ENCODE measurements at regions not wholly inside any gene's neighbourhood (a gene's known extent, or its start where the extent isn't known, plus 50 kb on each side); places are given as distances from the start of the nearest gene placed in this dataset.
"Not testable (repeated sequence)": the region's sequence is repeated elsewhere in the genome, so short reads cannot be mapped to it uniquely, and the experiment has no call there.

DNA sequence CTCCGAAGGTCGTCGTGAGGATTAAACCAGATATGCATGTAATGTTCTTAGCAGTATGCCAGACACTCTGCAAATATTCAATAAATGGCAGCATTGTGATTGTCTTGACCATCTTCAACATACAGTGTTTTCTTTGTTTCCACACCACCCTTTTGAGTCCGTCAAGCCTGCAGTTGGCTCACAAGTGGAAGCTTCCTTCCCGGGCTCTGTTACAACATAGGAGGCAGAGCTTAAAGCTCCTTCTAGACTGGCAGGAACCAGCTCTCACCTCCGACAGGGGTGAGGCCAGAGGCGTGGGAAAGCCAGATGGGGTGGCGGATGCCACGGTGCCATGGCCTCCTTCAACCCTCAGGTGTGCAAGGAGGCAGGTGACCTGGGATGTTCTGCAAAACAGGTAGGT lies 138.3 kb downstream of the FOXL1 start:
- no peak for DNase-seq (ENCODE audit: low read depth)

DNA sequence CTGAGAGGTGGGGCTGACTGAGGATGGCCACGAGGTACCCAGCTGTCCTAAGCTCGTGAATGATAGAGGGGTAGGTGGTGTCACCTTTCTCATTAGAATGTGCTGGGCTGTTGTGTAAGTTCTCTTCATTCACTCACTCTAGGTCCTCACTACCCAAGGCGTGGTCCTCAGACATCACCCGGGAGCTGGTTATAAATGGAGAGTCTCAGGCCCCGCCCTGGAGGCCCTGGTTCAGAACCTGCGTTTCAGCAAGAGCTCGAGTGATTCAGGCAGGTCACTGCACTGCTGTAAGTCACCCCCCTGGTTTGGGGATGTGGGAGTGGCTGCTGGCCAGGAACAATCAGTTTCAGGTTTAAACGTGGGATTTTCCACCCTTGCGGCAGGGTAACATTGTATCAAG lies 139.8 kb downstream of the FOXL1 start:
- DNase-seq (ENCODE audit: low read depth), result no peak

DNA sequence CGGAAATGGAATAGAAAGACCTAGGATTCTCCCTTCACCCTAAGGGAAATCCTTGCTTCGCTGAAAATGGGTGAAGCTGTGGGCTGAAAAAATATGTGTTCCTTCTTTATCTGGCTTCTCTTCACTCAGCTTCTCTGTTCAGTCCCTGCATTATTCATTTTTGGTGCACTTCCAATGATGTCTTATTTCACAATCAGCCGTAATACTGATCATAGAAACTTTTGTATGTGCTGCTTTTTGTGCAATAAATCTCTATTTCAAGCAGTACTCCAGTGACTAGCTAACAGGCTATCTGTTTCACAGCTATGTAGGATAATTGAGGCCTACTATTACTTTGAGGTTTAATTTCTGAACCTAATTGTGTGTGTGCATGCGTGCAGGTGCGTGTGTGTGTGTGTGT lies 144.6 kb downstream of the FOXL1 start:
- peak; percentile 44 for DNase-seq (ENCODE audit: low read depth)

DNA sequence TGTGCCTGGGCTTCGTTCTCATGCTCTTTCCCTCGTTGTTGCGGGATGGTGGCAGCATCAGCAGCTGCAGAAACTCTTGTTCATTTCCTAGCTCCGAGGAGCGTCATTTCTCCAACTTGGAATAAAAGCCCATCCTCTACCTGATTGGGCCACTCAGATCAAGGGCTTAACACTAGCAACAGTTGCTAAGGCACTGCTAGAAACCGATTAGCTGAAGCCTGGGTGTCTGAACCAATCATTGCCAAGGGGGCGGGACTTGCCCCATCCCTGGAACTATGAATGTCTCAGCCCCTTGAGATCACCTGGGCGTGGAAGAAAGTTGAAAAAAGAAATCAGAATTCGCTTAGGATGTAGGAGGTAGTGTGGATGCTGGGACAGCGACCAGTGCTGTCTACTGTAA lies 145.3 kb downstream of the FOXL1 start:
- DNase-seq (ENCODE audit: low read depth), result no peak

DNA sequence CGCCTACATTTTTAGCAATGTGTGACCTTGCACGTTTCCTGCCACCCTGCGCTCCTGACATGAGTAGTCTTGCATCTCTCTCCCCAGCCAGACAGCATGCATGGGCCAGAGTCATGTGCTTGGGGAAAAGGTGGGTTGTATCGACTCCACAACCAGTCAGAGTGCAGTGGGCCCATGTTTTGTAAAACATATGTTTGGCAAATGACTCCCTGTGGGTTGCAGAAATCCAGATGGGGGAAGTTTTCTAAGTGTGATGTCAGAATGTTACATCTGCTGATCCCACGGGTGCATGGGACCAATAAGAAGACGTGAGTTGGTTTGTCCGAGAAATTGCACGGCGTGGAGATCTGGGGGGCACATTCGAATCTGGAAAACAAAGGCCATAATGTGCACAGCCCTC lies 147.1 kb downstream of the FOXL1 start:
- no peak for DNase-seq (ENCODE audit: low read depth)

DNA sequence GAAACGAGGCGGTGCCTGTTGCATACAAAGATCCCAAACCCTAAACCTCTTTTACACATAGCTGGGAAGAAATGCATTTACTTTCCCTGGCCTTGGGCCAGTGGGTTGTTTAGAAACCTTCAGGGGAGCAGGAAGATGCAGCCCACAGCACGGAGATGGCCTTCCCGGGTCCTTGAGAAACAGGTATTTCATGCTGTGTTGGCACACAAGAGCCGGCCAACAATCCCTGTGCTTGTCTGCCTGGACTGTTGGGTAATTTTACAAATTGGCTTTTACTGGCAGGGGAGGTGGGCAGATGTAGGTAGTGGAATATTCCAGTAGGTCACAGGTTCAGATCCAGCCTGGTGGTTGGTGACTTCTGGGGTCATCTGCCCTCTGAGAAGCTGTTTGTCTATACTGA lies 148.0 kb downstream of the FOXL1 start:
- DNase-seq (ENCODE audit: low read depth), result no peak

DNA sequence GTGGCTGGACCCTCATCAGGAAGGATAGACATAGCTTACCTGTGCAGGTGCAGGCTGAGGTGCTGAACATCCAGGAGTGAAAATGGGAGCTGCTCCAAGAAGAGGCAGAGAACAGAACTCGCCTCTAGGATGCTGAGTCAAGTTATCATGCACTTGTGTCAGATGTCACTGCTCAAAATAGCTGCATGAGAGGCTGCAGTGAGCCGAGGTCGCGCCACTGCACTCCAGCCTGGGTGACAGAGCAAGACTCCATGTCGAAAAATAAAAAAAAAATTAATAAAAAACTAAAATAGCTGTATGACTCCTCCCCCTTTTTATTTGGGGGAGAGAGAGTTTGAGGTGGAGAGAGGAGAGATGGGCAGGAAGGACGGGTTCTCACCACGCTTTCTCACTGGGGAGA lies 148.8 kb downstream of the FOXL1 start:
- DNase-seq (ENCODE audit: low read depth), result no peak

DNA sequence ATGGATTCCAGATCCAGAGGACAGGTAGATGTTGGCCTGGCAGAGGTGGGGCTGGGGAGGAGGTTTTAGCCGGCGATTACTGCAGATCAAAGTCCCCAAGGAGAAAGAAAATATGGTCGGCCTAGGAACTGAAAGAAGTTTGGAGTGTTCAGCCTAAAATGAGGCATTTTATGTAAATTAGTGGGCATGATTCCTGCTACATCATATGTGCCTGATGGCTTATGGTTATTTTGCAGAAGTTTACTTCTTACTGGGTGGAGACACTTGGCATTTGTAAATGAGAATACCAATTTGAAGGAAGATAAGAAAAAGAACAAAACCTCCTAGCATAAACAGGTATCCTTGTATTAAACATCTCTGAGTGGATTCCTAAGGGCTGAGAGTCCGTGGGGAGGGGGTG lies 149.3 kb downstream of the FOXL1 start:
- DNase-seq (ENCODE audit: low read depth), result no peak

DNA sequence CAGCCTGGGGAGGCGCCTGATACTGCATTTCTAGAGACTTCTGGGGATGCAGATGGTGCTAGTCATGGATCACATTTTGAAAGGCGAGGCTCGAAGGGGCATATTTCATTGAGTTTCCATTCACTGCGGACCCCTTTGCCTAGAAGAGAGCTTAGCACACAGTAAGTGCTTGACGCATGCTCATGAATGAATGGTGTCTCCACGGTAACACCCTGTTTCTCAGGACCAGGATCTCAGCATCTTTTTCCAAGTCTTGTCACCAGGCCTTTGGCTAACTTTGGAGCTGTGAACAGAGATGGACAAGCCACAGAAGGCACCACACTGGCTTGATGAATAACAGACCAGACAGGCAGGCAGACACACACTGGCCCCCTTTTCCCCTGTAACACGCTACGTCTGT lies 151.3 kb downstream of the FOXL1 start:
- DNase-seq (ENCODE audit: low read depth), result no peak

DNA sequence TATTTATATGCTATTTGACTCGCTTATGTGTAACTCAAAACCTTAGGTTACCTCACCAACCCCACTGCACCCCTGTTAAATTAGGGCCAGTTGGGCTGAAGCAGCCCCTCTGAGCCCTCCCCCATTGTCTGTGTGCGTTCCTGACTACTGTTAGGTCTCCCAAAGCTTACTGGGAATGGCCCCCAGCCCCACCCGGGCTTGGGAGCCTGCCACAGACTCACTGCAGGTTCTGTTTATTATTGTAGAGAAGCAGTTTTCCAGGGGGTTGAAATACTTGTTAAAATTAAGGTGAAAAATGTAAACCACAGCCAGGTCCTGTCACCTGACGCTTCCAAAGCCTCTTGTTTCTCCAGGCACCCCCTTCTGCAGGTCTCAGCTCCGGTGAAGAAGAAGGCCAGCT lies 151.7 kb downstream of the FOXL1 start:
- no peak for DNase-seq (ENCODE audit: low read depth)

DNA sequence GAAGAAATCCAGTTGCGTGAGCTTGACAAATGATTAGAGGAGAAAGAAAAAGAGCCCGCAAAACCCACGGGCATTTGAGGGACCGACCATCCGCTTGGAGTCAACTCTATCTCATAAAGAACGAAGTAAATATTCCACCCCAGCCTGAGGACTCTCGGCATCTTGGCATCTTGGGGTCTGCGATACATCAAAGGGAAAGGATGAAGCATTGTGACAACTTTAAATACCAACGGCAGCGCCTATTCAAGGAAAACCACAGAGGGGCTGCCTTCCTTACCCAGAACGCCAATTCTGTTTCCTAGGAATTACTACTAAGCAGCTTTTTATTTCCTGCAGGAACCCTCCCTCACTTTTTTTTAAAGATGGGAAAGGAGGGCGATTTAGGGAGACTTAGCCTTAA lies 152.2 kb downstream of the FOXL1 start:
- no peak for DNase-seq (ENCODE audit: low read depth)

DNA sequence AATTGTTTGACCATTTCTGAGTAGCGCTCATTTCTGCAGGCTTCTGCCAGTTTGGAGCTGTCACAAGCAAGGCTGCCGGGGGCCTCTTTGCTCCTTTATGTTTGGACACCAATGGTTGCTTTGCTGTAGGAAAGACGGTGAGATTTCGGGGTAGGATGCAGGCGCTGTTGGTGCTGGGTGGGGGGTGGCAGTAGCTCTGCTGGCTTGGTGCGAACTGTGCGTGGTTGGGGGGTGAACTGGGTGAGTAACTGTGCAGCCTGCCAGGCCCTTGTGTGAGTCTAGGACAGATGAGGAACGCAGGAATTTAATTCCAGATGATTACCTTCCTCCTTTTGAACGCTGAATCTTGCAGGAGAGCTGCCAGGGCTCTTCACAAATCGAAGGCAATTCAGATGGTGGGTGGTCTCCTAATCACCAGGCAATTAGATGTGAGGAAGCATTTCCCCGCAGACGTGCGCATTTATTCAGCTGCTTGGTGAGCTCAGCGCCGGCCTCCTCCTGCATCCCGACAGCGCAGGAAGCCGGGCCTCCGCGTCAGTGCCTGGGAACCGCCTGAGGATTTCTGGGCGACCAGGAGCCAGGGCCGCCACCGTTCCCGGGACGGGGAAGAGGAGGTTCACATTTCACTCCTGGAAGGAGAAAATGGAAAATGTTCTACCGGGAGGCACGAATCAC lies 154.4 kb downstream of the FOXL1 start:
- no peak for DNase-seq (ENCODE audit: low read depth)

DNA sequence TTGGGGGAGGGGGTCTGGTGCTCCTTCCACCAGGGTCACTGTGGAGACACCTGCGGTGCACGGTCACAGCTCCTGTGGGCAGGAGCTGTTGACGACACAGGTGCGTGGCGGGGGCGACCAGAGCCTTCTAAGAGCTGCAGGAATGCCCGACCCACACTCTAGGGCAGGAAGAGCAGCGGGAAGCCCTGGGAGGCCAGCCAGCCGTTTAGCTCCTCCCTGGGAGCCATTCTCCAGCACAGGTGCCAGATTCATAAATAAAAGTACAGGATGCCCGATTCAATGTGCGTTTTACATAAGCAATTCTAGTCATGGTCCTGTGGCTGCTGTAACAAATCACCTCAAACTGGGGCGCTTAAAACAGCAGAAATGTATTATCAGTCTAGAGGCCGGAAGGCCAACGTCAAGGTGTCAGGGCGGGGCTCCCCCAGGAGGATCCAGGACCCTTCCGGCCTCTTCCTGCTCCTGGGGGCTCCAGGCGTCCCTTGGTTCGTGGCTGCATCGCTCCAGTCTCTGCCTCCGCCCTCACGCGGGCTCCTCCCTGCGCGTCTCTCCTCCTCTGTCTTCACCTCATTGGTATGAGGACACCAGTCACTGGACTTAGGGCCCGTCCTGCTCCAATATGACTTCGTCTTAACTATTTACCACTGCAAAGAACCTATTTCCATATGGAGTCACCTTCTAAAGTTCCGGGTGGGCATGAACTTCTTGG lies 155.4 kb downstream of the FOXL1 start:
- no peak for DNase-seq (ENCODE audit: low read depth)

DNA sequence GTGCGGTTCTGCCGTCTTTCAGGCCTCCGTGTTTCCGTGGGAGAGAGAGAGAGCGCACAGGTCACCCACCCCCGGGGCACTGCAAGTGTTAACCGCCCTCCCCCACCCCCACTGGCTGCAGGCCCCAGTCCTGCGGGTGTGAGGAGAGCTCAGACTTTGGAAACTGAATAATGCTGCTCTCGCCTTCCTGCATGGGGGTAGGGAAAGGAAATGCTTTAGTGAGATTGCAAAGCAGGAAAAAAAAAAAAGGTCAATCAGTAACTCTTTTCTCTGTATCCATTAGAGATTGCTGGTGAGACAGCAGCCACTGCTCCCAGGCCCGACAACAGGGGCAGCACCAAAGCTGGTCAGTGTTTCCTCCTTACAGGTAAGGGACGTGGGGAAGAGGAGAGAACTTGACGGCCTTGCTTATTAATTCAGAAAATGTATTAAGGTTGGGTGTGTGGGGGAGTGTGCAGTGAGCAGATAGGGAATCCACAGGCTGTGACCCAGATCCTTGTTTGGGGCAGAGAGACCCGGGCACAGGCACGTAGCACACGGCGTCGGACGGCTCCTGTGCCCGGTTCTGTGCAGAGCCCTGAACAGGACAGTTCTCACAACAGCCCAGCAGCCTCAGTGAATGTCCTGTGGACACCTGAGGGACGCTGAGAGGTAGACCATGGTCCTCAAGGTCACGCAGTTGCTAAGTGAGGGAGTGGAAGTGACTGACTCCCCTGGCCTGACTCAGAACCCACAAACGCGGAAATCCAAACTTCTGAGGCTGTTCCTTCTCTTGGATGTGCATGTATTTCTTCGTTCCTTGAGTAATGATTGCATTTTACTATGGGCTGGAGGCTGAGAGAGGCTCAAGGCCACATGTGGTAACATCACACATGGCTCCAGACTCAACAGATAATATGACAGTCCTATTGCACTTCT lies 156.5 kb downstream of the FOXL1 start:
- no peak for DNase-seq (ENCODE audit: low read depth)

DNA sequence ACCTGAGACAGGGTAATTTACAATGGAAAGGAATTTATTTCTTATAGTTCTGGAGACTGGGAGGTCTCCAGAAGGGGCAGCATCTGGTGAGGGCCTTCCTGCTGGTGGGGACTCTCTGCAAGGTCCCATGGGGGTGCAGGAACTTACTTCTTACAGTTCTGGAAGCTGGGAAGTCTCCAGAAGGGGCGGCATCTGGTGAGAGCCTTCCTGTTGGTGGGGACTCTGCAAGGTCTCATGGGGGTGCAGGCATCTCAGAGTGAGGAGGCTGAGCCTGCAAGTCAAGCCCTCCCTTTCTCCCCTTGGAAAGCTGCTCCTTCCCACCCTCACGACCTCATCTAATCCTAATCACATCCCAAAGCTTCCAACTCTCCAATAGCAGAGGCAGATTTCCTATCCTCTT lies 157.4 kb downstream of the FOXL1 start:
- no peak for DNase-seq (ENCODE audit: low read depth)

DNA sequence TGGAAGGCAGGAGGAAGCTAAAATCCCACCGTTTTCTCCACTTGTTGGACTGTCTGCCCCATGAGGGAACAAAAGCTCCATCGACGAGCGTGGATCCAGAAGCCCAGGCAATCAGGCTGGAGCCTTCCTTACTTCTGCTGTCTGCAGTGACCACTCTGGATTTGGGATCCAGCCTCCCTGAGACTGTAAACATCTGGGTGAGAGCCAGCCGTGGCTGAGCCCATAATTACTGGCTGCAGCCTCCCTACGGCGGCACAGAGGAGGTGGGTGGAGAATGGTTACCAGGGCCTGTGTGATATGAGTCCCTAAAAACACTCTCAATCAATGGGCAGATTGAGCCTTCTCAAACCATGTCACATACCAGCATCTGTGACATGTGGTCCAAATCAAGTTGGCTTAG lies 158.2 kb downstream of the FOXL1 start:
- no peak for DNase-seq (ENCODE audit: low read depth)

DNA sequence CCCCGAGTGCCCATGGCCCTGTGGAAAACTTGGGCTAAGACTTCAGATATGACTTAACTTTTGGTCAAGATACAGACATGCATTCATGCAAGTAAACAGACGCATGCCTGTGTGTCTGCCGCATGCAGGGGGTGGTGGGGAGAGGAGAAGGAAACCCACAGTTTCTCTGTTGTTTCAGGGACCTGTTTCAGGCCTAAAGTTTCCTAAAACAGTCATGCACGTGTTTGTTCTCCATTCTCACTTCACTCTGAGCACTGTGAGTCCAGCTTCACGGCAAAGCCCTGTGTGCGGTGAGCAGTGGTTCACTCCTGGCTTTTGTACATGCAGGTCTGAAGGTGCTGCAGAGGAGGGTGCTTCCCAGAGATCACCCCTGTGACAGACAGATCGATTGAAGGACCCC lies 158.7 kb downstream of the FOXL1 start:
- no peak for DNase-seq (ENCODE audit: low read depth)

DNA sequence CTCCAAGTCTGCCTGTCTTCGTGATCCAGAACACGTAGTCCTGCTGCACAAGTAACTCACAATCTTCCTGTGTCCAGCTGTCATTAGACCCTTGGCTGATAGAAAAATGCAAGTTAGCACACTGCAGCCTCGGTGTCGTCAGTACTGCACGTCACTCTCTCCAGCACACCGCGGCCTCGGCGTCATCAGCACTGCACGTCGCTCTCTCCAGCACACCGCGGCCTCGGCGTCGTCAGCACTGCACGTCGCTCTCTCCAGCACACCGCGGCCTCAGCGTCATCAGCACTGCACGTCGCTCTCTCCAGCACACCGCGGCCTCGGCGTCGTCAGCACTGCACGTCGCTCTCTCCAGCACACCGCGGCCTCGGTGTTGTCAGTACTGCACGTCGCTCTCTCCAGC lies 160.0 kb downstream of the FOXL1 start:
- DNase-seq (ENCODE audit: low read depth), result not testable (repeated sequence)

DNA sequence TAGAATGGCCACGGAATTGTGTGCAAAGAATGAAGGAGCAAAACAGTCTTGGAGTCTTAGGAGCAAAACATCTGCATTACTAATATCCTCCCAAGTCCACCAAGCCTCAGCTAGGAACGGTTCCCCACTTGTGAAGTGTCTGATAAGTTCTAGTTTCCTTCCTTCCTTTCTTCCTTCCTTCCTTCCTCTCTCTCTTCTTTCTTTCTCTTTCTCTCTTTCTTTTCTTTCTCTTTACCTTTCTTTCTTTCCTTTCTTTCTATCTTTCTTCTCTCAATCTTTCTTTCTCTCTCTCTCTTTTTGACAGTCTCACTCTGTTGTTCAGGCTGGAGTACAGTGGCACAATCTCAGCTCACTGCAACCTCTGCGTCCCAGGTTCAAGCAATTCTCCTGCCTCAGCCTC lies 160.8 kb downstream of the FOXL1 start:
- DNase-seq (ENCODE audit: low read depth), result no peak

DNA sequence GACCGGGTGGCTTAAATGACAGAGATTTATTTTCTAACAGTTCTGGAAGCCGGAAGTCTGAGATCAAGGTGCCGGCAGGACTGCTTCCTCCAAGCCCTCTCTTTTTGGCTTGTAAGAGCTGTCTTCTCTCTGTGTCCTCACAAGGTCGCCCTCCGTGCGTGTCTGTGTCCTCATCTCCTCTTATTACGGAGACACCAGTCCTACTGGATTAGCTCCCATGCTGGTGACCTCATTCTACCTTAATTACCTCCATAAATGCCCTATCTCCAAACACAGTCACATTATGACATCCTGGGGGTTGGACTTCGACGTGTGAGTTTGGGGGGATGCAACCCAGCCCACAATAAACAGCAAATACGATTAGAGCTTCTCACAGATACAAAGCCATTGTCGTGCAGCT lies 161.5 kb downstream of the FOXL1 start:
- no peak for DNase-seq (ENCODE audit: low read depth)

DNA sequence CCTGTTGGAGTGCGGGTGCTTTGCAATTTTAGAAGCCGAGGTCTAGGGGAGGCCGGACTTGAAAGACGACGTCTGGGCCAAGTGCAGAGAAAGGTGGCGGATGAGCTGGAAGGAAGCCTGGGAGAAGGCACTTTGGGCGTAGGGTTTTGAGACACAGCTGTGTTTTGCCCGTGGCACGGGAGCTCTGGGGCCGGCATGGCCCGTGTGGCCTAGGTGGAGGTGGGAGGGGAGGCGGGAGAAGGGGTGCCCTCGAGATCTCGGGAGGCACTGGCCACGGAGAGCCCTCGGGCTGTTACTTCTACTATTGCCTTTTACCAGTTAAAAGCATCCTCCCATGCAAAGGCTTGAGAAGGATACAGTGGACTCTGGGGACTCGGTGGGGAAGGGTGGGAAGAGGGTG lies 161.9 kb downstream of the FOXL1 start:
- DNase-seq (ENCODE audit: low read depth), result no peak

DNA sequence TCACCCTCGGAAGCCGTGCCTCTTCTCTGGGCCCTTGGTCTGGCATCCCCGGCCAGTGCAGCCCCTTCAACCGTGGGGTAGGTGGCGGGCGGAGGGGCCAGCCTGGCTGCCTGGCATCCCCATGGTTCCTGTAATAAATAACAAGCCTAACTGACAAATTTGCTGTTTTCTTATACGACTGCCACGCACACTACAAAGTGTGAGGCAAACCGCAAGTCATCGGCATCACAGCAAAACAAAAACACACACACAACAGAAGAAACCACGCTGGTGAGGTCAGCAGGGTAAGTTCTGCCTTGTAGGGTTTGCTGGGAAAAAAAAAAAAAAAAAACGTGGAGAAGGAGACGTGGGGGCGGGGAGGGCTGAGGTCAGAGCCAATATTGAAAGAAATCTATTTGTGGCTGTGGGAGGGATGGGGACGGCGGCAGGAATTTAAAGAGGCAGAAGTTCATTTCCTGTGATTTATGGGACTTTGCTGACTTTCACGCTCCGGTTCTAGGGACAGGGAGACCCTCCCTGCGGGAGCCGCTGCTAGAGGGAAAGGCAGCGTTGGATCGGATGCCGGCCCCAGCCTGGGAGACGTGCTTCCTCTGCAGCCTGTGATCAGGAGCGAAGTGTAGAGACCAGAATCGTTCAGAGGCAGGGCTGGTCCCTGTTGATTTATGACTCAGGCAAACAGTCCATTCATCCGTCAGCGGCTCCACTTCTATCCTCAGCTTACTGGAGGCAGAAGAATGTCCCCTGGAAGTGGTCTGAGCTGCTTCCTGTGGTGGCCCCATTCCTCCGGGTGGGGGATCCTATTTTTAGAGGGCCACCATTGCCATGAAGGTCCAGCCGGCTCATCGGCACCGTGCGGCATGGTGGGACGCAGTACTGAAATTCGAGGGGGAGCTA lies 162.8 kb downstream of the FOXL1 start:
- DNase-seq (ENCODE audit: low read depth), result no peak
